GM06990 (cell line): ENCODE measurements at regions not wholly inside any gene's neighbourhood (a gene's known extent, or its start where the extent isn't known, plus 50 kb on each side); places are given as distances from the start of the nearest gene placed in this dataset.
"Not testable (repeated sequence)": the region's sequence is repeated elsewhere in the genome, so short reads cannot be mapped to it uniquely, and the experiment has no call there.

Experiments
- DNase-seq: peaks from one replicate; pipeline ENCODE4 v3.0.0-alpha.2; 2011; ENCODE audit not compliant: insufficient read length; ENCODE audit errors: extremely low read depth
- H3K27me3 ChIP-seq: replicated peaks from 2 replicates; pipeline ENCODE4 v1.6.0; 2011; ENCODE audit warnings: low read length; ENCODE audit not compliant: control insufficient read depth, insufficient read depth
- H3K36me3 ChIP-seq: 2 replicates; pipeline ENCODE4 v1.5.1; 2011; ENCODE audit warnings: low read length; ENCODE audit not compliant: control insufficient read depth, insufficient read depth
- H3K4me3 ChIP-seq: replicated peaks from 2 replicates; pipeline ENCODE4 v1.5.1; 2011; ENCODE audit warnings: low read depth, mild to moderate bottlenecking, control low read depth, low read length
- CTCF ChIP-seq: IDR thresholded peaks from 2 replicates; pipeline ENCODE4 v1.5.1; 2011; ENCODE audit warnings: low read length, control low read depth, mild to moderate bottlenecking, inconsistent platforms; ENCODE audit not compliant: insufficient read depth, poor library complexity, severe bottlenecking

GRCh38 chr14:106691601-106692291 is 1165.4 kb downstream of the TMEM121 start:
- Histone ChIP-seq H3K36me3 (no peaks in the 10 kb centered on the region), H3K4me3 (no peak overlapping the region), H3K27me3 (no peaks in the 10 kb centered on the region)
- peak; percentile 100 for TF ChIP-seq CTCF
- peak; percentile 91 for DNase-seq

GRCh38 chr14:106694638-106695393 is 1168.4 kb downstream of the TMEM121 start:
- Histone ChIP-seq H3K36me3 (no peaks in the 10 kb centered on the region), H3K4me3 (peak overlapping the region; percentile 58), H3K27me3 (no peaks in the 10 kb centered on the region)
- DNase-seq = peak; percentile 76
- peak; percentile 91 for TF ChIP-seq CTCF

DNA sequence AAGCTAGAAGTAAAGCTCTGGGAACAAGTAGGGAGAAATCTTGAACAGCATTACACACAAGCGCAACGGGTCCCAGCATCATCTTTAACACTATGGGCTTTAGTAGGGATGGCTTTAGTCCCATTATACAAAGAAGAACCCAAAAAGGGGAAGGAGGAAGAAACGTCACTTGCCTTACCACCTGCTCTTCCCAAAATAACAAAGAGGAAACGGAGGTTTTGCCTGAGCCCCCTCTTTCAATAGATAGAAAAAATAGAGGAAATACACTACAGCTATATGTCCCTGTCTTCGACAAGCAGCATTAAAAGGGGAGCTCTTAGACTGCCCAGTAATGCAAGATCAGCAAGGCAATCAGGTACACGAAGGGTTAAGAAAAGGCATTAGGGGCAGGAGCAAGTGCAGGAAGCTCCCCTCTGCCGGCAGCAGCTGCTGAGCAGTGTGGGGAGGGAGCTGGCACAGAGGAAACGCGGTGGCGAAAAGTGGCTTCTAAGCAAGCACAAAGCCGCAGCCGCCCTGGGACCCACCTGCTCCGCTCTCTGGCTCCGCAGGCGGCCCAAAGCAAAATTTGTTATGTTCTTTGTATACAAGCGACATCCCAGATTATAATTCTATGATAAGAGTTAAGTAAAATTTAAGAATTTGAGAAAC is 1172.4 kb downstream of the TMEM121 start:
- H3K4me3 ChIP-seq, H3K36me3 ChIP-seq, H3K27me3 ChIP-seq: not testable (repeated sequence)
- peak; percentile 28 for DNase-seq

- H3K36me3 ChIP-seq, H3K4me3 ChIP-seq, DNase-seq, H3K27me3 ChIP-seq: not testable (repeated sequence)
Observed at GRCh38 chr14:106703651-106704050, 1177.3 kb downstream of the TMEM121 start.

DNA sequence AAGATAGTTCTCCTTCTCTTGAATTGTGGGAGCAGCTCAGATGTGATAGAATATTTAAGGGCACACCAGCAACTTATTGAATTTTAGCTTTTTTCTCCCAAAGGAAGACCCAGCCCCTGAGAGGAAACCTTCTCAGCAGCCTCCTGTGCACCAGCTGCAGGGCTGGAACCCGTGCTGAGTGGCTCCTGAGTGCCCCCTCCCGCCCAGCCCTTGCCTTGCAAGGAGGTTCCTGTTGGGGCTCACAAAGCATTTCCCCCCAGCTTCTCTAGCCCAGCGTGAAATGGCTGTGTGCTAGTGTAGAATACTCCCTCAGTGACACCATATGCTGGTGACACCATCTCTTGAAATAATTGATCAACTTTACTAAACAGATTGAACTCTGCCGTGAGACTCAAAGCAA is 1180.1 kb downstream of the TMEM121 start:
- H3K27me3 ChIP-seq, H3K4me3 ChIP-seq, DNase-seq, H3K36me3 ChIP-seq: not testable (repeated sequence)
- TF ChIP-seq CTCF = peak; percentile 24

DNA sequence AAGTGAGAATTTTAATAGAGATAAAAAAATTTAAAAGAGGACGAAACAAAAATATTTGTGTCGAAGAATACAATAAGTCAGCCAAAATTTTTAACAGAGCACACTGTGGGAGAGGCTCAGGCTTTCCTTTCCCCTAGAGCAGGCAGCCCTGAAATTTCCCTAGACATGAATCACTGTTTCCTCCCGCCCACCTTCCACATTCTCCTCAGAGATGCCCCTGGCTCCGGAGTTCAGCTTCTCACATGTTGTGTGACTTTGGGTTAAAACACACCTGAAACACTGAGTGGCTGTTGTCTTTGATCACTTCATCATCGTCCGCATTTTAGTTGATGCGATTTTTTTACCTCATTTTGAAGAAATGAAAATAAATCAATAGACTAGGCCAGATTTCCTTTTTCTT is 1183.8 kb downstream of the TMEM121 start:
- H3K36me3 ChIP-seq, DNase-seq, H3K27me3 ChIP-seq, H3K4me3 ChIP-seq: not testable (repeated sequence)

GRCh38 chr14:106712513-106712912 is 1186.1 kb downstream of the TMEM121 start:
- H3K27me3 ChIP-seq, DNase-seq, H3K36me3 ChIP-seq, H3K4me3 ChIP-seq: not testable (repeated sequence)

DNA sequence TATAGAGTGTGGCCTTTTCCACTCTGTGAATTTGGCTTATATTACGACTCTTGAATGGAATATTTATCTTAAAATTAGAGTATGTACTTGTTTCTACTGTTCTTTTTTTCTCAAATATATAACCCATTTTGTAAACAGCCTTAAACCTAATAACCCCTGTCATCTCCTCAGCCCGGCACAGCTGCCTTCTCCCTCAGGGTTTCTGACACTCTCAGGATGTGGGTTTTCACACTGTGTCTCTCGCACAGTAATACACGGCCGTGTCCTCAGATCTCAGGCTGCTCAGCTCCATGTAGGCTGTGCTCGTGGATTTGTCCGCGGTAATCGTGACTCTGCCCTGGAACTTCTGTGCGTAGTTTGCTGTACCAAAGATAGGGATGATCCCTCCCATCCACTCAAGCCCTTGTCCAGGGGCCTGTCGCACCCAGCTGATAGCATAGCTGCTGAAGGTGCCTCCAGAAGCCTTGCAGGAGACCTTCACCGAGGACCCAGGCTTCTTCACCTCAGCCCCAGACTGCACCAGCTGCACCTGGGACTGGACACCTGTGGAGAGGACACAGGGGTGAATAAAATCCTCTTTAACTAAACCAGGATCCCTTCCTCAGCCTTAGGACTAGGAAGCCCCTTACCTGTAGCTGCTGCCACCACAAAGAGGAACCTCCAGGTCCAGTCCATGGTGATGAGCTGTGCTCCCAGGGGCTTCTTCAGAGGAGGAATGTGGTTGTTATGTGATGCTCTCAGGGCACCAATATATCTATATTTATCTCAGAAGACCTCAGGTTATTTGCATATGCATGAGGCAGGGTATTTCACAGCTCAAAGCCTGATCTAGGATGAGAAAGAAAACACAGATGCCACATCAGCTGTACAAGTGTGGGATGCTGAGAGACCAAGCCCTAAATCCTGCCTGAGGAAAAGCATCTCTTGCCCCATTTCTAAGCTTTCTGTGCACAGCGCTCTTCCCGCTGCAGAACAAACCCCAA is 1188.4 kb downstream of the TMEM121 start:
- not testable (repeated sequence) for H3K4me3 ChIP-seq, DNase-seq, H3K36me3 ChIP-seq, H3K27me3 ChIP-seq

- not testable (repeated sequence) for H3K27me3 ChIP-seq, DNase-seq, H3K4me3 ChIP-seq, H3K36me3 ChIP-seq
Observed at GRCh38 chr14:106717544-106717943, 1191.2 kb downstream of the TMEM121 start.

- not testable (repeated sequence) for H3K27me3 ChIP-seq, H3K4me3 ChIP-seq, H3K36me3 ChIP-seq, DNase-seq
Observed at GRCh38 chr14:106719880-106720279, 1193.5 kb downstream of the TMEM121 start.
